T47D (cell line): ENCODE measurements at regions not wholly inside any gene's neighbourhood (a gene's known extent, or its start where the extent isn't known, plus 50 kb on each side); places are given as distances from the start of the nearest gene placed in this dataset.
"Not testable (repeated sequence)": the region's sequence is repeated elsewhere in the genome, so short reads cannot be mapped to it uniquely, and the experiment has no call there.

Experiments
- DNase-seq, 2 experiments: peaks; one replicate each; pipeline versions ENCODE4 v3.0.0 to v3.0.0-alpha.2; 2011 to 2012; ENCODE audit warnings: low read depth in 1 of 2, low spot score in 1 of 2
- JUND ChIP-seq: IDR thresholded peaks from 2 replicates; pipeline ENCODE4 v1.6.1; 2012; ENCODE audit warnings: low read depth
- in situ Hi-C: cut with HindIII; loops from 2 replicates; pipeline ENCODE4 v1.10.0; 2016; ENCODE audit warnings: low sequenced_read_pairs, low pct_unique_long_range_greater_than_20kb

GRCh38 chr6:81326881-81327561 lies 425.5 kb downstream of the TENT5A start:
- TF ChIP-seq JUND: no peak
- DNase-seq: no peak
- in situ Hi-C loops: no loop called here

- in situ Hi-C loops: no loop called here
- no peak for TF ChIP-seq JUND
These were observed 442.7 kb downstream of the TENT5A start for GRCh38 chr6:81309811-81310210.

GRCh38 chr6:81308577-81309279 lies 443.8 kb downstream of the TENT5A start:
- no peak for DNase-seq
- in situ Hi-C loops: no loop called here
- no peak for TF ChIP-seq JUND

More at GRCh38 chr6:81309811-81310210, 442.7 kb downstream of the TENT5A start:
- no peak for DNase-seq

GRCh38 chr6:81307651-81308214 lies 444.7 kb downstream of the TENT5A start:
- no peak for TF ChIP-seq JUND
- DNase-seq: no peak
- in situ Hi-C loops: no loop called here

GRCh38 chr6:81304466-81304865 lies 448.0 kb downstream of the TENT5A start:
- in situ Hi-C loops: no loop called here
- no peak for DNase-seq
- TF ChIP-seq JUND: no peak

- in situ Hi-C loops: no loop called here
- DNase-seq: no peak
- TF ChIP-seq JUND: no peak
These were observed 451.5 kb downstream of the TENT5A start for GRCh38 chr6:81300961-81301360.

GRCh38 chr6:81298751-81299150 lies 453.7 kb downstream of the TENT5A start:
- no peak for TF ChIP-seq JUND
- DNase-seq: no peak
- in situ Hi-C loops: no loop called here

- no peak for TF ChIP-seq JUND
- no peak for DNase-seq
- in situ Hi-C loops: no loop called here
These were observed 457.2 kb downstream of the TENT5A start for GRCh38 chr6:81295310-81295709.

GRCh38 chr6:81293896-81294295 lies 458.6 kb downstream of the TENT5A start:
- TF ChIP-seq JUND: no peak
- no peak for DNase-seq
- in situ Hi-C loops: no loop called here

- DNase-seq: no peak
- in situ Hi-C loops: no loop called here
- TF ChIP-seq JUND: no peak
These were observed 463.3 kb downstream of the TENT5A start for GRCh38 chr6:81289229-81289628.

GRCh38 chr6:81265106-81265505 lies 487.4 kb downstream of the TENT5A start:
- peak in 1 of 2 experiments; percentile 52 for DNase-seq
- in situ Hi-C loops: no loop called here
- no peak for TF ChIP-seq JUND

- no peak for DNase-seq
- in situ Hi-C loops: no loop called here
- TF ChIP-seq JUND: no peak
These were observed 488.8 kb downstream of the TENT5A start for GRCh38 chr6:81263531-81264168.

GRCh38 chr6:81262656-81263055 lies 489.8 kb downstream of the TENT5A start:
- no peak for TF ChIP-seq JUND
- in situ Hi-C loops: no loop called here
- no peak for DNase-seq

- DNase-seq, in situ Hi-C loops: not testable (repeated sequence)
These were observed 496.3 kb downstream of the TENT5A start for GRCh38 chr6:81256223-81256622.
